ENCODE measurements at regions not wholly inside any gene's neighbourhood (a gene's known extent, or its start where the extent isn't known, plus 50 kb on each side); places are given as distances from the start of the nearest gene placed in this dataset.

GRCh38 chr11:97428247-97428790 lies 1038.5 kb downstream of the JRKL start:
- H3K36me3 ChIP-seq (ENCODE audit: low read depth, low read length), result no peaks in the 10 kb centered on the region
- no peak overlapping the region for H3K4me3 ChIP-seq (ENCODE audit: low read length)
- no peak overlapping the region for H2AFZ ChIP-seq (ENCODE audit: low read length)
- H3K9ac ChIP-seq (ENCODE audit: low read length), result no peak overlapping the region
- intact Hi-C loops (cut with micrococcal nuclease), result no loop called here
- H3K27me3 ChIP-seq (ENCODE audit: low read length), result no peaks in the 10 kb centered on the region
- no peak overlapping the region for H3K4me2 ChIP-seq (ENCODE audit: low read length)
- ChIA-PET POLR2A (ENCODE audit: unreplicated experiment) (no interaction called here), CTCF (no interaction called here)
- H3K9me2 ChIP-seq (replicated peaks; ENCODE audit: low read length), result no peaks in the 10 kb centered on the region
- peaks cover 9% of the 10 kb centered on the region; the same call in 1 of the 2 replicates for H3K9me3 ChIP-seq (ENCODE audit: low read length)
- ATAC-seq, result no peak
- TF ChIP-seq EZH2phosphoT487 (IDR thresholded peaks at IDR 0.05; ENCODE audit: borderline replicate concordance, low read length) (no peak), EZH2 (IDR thresholded peaks at IDR 0.05; ENCODE audit: low read length, unreplicated experiment) (no peak), CTCF (conservative IDR thresholded peaks at IDR 0.05; ENCODE audit: low read depth, low read length) (no peak)
- no peak for DNase-seq
- no peaks in the 10 kb centered on the region for H3K79me2 ChIP-seq (ENCODE audit: low read length)
- no TSS peak for BruUV-seq (replicated peaks)
- no peaks in the 10 kb centered on the region for H3F3A ChIP-seq (ENCODE audit: low read length, unreplicated experiment)
- H4K20me1 ChIP-seq (ENCODE audit: low read length), result no peaks in the 10 kb centered on the region
- H3K27ac ChIP-seq (ENCODE audit: low read length), result no peak overlapping the region
- H3K4me1 ChIP-seq (ENCODE audit: insufficient read depth, low read length), result no peaks in the 10 kb centered on the region

- Histone ChIP-seq H2AFZ (ENCODE audit: low read length) (no peak overlapping the region), H3K9me2 (replicated peaks; ENCODE audit: low read length) (no peaks in the 10 kb centered on the region), H3K79me2 (ENCODE audit: low read length) (no peaks in the 10 kb centered on the region), H3K4me3 (ENCODE audit: low read length) (no peak overlapping the region), H3K9ac (ENCODE audit: low read length) (no peak overlapping the region), H3K27ac (ENCODE audit: low read length) (no peak overlapping the region), H3F3A (ENCODE audit: low read length, unreplicated experiment) (no peaks in the 10 kb centered on the region), H3K4me2 (ENCODE audit: low read length) (no peak overlapping the region), H4K20me1 (ENCODE audit: low read length) (no peaks in the 10 kb centered on the region), H3K27me3 (ENCODE audit: low read length) (no peaks in the 10 kb centered on the region), H3K36me3 (ENCODE audit: low read depth, low read length) (no peaks in the 10 kb centered on the region), H3K9me3 (ENCODE audit: low read length) (peaks cover 9% of the 10 kb centered on the region; the same call in 1 of the 2 replicates), H3K4me1 (ENCODE audit: insufficient read depth, low read length) (no peaks in the 10 kb centered on the region)
- intact Hi-C loops (cut with micrococcal nuclease), result no loop called here
- ATAC-seq, result no peak
- no peak for DNase-seq
- TF ChIP-seq EZH2 (IDR thresholded peaks at IDR 0.05; ENCODE audit: low read length, unreplicated experiment), result no peak
- no peak for TF ChIP-seq EZH2phosphoT487 (IDR thresholded peaks at IDR 0.05; ENCODE audit: borderline replicate concordance, low read length)
- TF ChIP-seq CTCF (conservative IDR thresholded peaks at IDR 0.05; ENCODE audit: low read depth, low read length), result no peak
- CTCF ChIA-PET, result no interaction called here
- POLR2A ChIA-PET (ENCODE audit: unreplicated experiment), result no interaction called here
- BruUV-seq (replicated peaks), result no TSS peak
Measured at GRCh38 chr11:97430877-97431276, 1041.1 kb downstream of the JRKL start.

- ATAC-seq (no peak), DNase-seq (no peak)
- H3K79me2 ChIP-seq (ENCODE audit: low read length), result no peaks in the 10 kb centered on the region
- no peak overlapping the region for H3K9ac ChIP-seq (ENCODE audit: low read length)
- no peaks in the 10 kb centered on the region for H3K4me1 ChIP-seq (ENCODE audit: insufficient read depth, low read length)
- no peak overlapping the region for H2AFZ ChIP-seq (ENCODE audit: low read length)
- no peaks in the 10 kb centered on the region for H3K36me3 ChIP-seq (ENCODE audit: low read depth, low read length)
- intact Hi-C loops (cut with micrococcal nuclease), result no loop called here
- BruUV-seq (replicated peaks), result no TSS peak
- no peak overlapping the region for H3K4me3 ChIP-seq (ENCODE audit: low read length)
- H3K9me2 ChIP-seq (replicated peaks; ENCODE audit: low read length), result no peaks in the 10 kb centered on the region
- H3F3A ChIP-seq (ENCODE audit: low read length, unreplicated experiment), result no peaks in the 10 kb centered on the region
- H3K27me3 ChIP-seq (ENCODE audit: low read length), result no peaks in the 10 kb centered on the region
- ChIA-PET POLR2A (ENCODE audit: unreplicated experiment) (no interaction called here), CTCF (no interaction called here)
- no peaks in the 10 kb centered on the region for H4K20me1 ChIP-seq (ENCODE audit: low read length)
- H3K4me2 ChIP-seq (ENCODE audit: low read length), result no peak overlapping the region
- 0 out of 2 replicates have a peak, but pooled peaks cover 8% of the 10 kb centered on the region for H3K9me3 ChIP-seq (ENCODE audit: low read length)
- no peak overlapping the region for H3K27ac ChIP-seq (ENCODE audit: low read length)
- TF ChIP-seq EZH2 (IDR thresholded peaks at IDR 0.05; ENCODE audit: low read length, unreplicated experiment), result no peak
- no peak for TF ChIP-seq CTCF (conservative IDR thresholded peaks at IDR 0.05; ENCODE audit: low read depth, low read length)
- no peak for TF ChIP-seq EZH2phosphoT487 (IDR thresholded peaks at IDR 0.05; ENCODE audit: borderline replicate concordance, low read length)
Measured at GRCh38 chr11:97432926-97433325, 1043.1 kb downstream of the JRKL start.
